ENCODE measurements at regions not wholly inside any gene's neighbourhood (a gene's known extent, or its start where the extent isn't known, plus 50 kb on each side); places are given as distances from the start of the nearest gene placed in this dataset.

- H3K9me3 ChIP-seq (ENCODE audit: control insufficient read depth in 4 of 4, low read length in 3 of 4), result peaks cover 0 to 2% (median under 1%) of the 10 kb centered on the region in 4 donors
- H3K27ac ChIP-seq (ENCODE audit: low read depth in 1 of 2, low read length in 2 of 2), result no peak overlapping the region
- no peak overlapping the region for H3K9ac ChIP-seq (ENCODE audit: low read depth in 1 of 2, low read length in 2 of 2)
- no peak overlapping the region for H3K4me3 ChIP-seq (ENCODE audit: low read depth in 1 of 3, low read length in 3 of 3)
- no peak for DNase-seq (ENCODE audit: low spot score)
- TF ChIP-seq RAD21 (IDR thresholded peaks at IDR 0.05) (no peak), REST (IDR thresholded peaks at IDR 0.05) (no peak), RXRA (IDR thresholded peaks at IDR 0.05) (no peak), YY1 (IDR thresholded peaks at IDR 0.05) (no peak), EGR1 (IDR thresholded peaks at IDR 0.05; ENCODE audit: low read depth in 2 of 2) (no peak), ATF3 (IDR thresholded peaks at IDR 0.05) (no peak), CTCF (IDR thresholded peaks at IDR 0.05; ENCODE audit: low read depth, low read length, missing input control) (no peak), SP1 (IDR thresholded peaks at IDR 0.05) (no peak), HNF4G (IDR thresholded peaks at IDR 0.05) (no peak), NR2F2 (IDR thresholded peaks at IDR 0.05) (no peak), ZBTB33 (IDR thresholded peaks at IDR 0.05) (no peak), MAX (IDR thresholded peaks at IDR 0.05) (no peak)
- 90% methylated on average over 6 of the region's 6 CpGs for WGBS
- H3K4me1 ChIP-seq (ENCODE audit: control insufficient read depth in 4 of 4, insufficient read depth in 4 of 4, low read length in 3 of 4), result no peaks in the 10 kb centered on the region
- no peaks in the 10 kb centered on the region for H3K27me3 ChIP-seq (ENCODE audit: control insufficient read depth in 4 of 4, insufficient read depth in 4 of 4, low read length in 3 of 4)
- H3K36me3 ChIP-seq (ENCODE audit: control insufficient read depth in 4 of 4, insufficient read depth in 3 of 4, low read depth in 1 of 4, low read length in 3 of 4), result no peaks in the 10 kb centered on the region
Observed at GRCh38 chr7:68853254-68853653, 745.0 kb upstream of the AUTS2 start.

- Histone ChIP-seq H3K9me3 (ENCODE audit: control insufficient read depth in 4 of 4, low read length in 3 of 4) (no peaks in the 10 kb centered on the region), H3K4me1 (ENCODE audit: control insufficient read depth in 4 of 4, insufficient read depth in 4 of 4, low read length in 3 of 4) (no peaks in the 10 kb centered on the region), H3K27ac (ENCODE audit: low read depth in 1 of 2, low read length in 2 of 2) (no peak overlapping the region), H3K4me3 (ENCODE audit: low read depth in 1 of 3, low read length in 3 of 3) (no peak overlapping the region), H3K27me3 (ENCODE audit: control insufficient read depth in 4 of 4, insufficient read depth in 4 of 4, low read length in 3 of 4) (no peaks in the 10 kb centered on the region), H3K9ac (ENCODE audit: low read depth in 1 of 2, low read length in 2 of 2) (no peak overlapping the region), H3K36me3 (ENCODE audit: control insufficient read depth in 4 of 4, insufficient read depth in 3 of 4, low read depth in 1 of 4, low read length in 3 of 4) (no peaks in the 10 kb centered on the region)
- WGBS, result 91% methylated on average over 1 of the region's 1 CpG
- no peak for TF ChIP-seq FOXA2 (IDR thresholded peaks at IDR 0.05)
- no peak for TF ChIP-seq HNF4A (conservative IDR thresholded peaks at IDR 0.05)
- no peak for TF ChIP-seq HNF4G (IDR thresholded peaks at IDR 0.05)
- TF ChIP-seq ATF3 (IDR thresholded peaks at IDR 0.05), result no peak
- TF ChIP-seq RAD21 (IDR thresholded peaks at IDR 0.05), result no peak
- TF ChIP-seq NR2F2 (IDR thresholded peaks at IDR 0.05), result no peak
- DNase-seq (ENCODE audit: low spot score), result no peak
Observed at GRCh38 chr7:68857571-68857970, 740.7 kb upstream of the AUTS2 start.
